ENCODE measurements at regions not wholly inside any gene's neighbourhood (a gene's known extent, or its start where the extent isn't known, plus 50 kb on each side); places are given as distances from the start of the nearest gene placed in this dataset.

DNA sequence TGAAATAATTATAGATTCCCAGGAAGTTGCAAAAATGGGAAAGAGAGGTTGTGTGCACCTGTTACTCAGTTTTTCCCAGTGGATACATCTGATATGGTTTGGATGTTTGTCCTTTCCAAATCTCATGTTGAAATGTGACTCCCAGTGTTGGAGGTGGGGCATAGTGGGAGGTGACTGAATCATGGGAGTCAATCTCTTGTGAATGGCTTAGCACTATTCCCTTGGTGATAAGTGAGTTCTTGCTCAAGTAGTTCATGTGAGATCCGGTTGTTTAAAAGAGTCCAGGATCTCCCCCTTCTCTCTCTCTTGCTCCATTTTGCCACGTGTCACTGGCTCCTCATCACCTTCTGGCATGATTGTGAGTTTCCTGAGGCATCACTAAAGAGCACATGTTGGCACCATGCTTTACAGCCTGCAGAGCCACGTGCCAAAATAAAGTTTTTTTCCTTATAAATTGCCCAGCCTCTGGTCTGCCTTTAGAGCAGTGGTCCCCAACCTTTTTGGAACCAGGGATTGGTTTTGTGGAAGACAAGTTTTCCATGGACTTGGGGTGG lies 149.2 kb downstream of the RAMP3 start:
- no TSS peak for BruUV-seq (replicated peaks)
- H3K9ac ChIP-seq (ENCODE audit: low read depth, low read length): no peak overlapping the region
- no peaks in the 10 kb centered on the region for H3K79me1 ChIP-seq (ENCODE audit: low read depth in 1 of 2, low read length in 2 of 2)
- H2BK5ac ChIP-seq (ENCODE audit: low read depth, low read length, poor library complexity, severe bottlenecking): no peak overlapping the region
- no peaks in the 10 kb centered on the region for H3K9me1 ChIP-seq (ENCODE audit: insufficient read depth, low read length)
- H3K18ac ChIP-seq (ENCODE audit: low read depth, low read length): no peak overlapping the region
- H3K9me3 ChIP-seq (ENCODE audit: control insufficient read depth, insufficient read depth, low read length): no peaks in the 10 kb centered on the region
- no peak overlapping the region for H4K8ac ChIP-seq (ENCODE audit: low read depth in 2 of 2, low read length in 2 of 2)
- H2BK15ac ChIP-seq (ENCODE audit: low read depth, low read length): no peak overlapping the region
- TF ChIP-seq SMC3 (IDR thresholded peaks at IDR 0.05; ENCODE audit: low read depth, low read length): no peak
- no peak for TF ChIP-seq MXI1 (IDR thresholded peaks at IDR 0.05; ENCODE audit: borderline replicate concordance, low read depth, low read length)
- TF ChIP-seq, protein P1, sequence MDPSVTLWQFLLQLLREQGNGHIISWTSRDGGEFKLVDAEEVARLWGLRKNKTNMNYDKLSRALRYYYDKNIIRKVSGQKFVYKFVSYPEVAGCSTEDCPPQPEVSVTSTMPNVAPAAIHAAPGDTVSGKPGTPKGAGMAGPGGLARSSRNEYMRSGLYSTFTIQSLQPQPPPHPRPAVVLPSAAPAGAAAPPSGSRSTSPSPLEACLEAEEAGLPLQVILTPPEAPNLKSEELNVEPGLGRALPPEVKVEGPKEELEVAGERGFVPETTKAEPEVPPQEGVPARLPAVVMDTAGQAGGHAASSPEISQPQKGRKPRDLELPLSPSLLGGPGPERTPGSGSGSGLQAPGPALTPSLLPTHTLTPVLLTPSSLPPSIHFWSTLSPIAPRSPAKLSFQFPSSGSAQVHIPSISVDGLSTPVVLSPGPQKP (IDR thresholded peaks at IDR 0.05; ENCODE audit: borderline replicate concordance, low read depth, low read length): no peak
- TF ChIP-seq NFE2L2 (IDR thresholded peaks at IDR 0.05; ENCODE audit: low read depth, low read length): no peak
- no peak for TF ChIP-seq FOS (IDR thresholded peaks at IDR 0.05; ENCODE audit: low read depth, low read length)
- no peak for TF ChIP-seq CEBPB (IDR thresholded peaks at IDR 0.05; ENCODE audit: low read depth, low read length)
- no peak for TF ChIP-seq RCOR1 (IDR thresholded peaks at IDR 0.05; ENCODE audit: insufficient replicate concordance, low read length)
- no peak overlapping the region for H2AK5ac ChIP-seq (ENCODE audit: low read depth, low read length)
- no peak overlapping the region for H3K56ac ChIP-seq (ENCODE audit: extremely low read depth, insufficient read depth, low read length)
- H3K36me3 ChIP-seq (ENCODE audit: control insufficient read depth, insufficient read depth, low read length): no peaks in the 10 kb centered on the region
- DNase-seq (no peak), ATAC-seq (ENCODE audit: low read depth) (no peak)
- no peaks in the 10 kb centered on the region for H3K27me3 ChIP-seq (ENCODE audit: control insufficient read depth, insufficient read depth, low read length)
- CTCF ChIA-PET: no interaction called here
- H4K91ac ChIP-seq (ENCODE audit: insufficient read depth, low read depth, low read length): no peak overlapping the region
- no peak overlapping the region for H3K4me2 ChIP-seq (ENCODE audit: low read depth, low read length)
- no peak overlapping the region for H3K27ac ChIP-seq (ENCODE audit: insufficient read depth, low read length)
- intact Hi-C loops (cut with micrococcal nuclease): no loop called here
- H2AK9ac ChIP-seq (replicated peaks; ENCODE audit: low read depth, low read length, poor library complexity): no peak overlapping the region
- no peak overlapping the region for H3K4ac ChIP-seq (ENCODE audit: low read depth, low read length)
- no peaks in the 10 kb centered on the region for H4K20me1 ChIP-seq (ENCODE audit: insufficient read depth, low read length)
- no peak overlapping the region for H3K4me3 ChIP-seq (ENCODE audit: insufficient read depth, low read depth, low read length)
- no peak overlapping the region for H2AFZ ChIP-seq (replicated peaks; ENCODE audit: low read length, poor library complexity)
- no peak overlapping the region for H3K23ac ChIP-seq (ENCODE audit: low read depth, low read length)
- dilution Hi-C loops (cut with HindIII; ENCODE audit: low sequenced_read_pairs, unreplicated experiment): no loop called here
- no peak overlapping the region for H3K14ac ChIP-seq (replicated peaks; ENCODE audit: low read depth, low read length)
- H4K5ac ChIP-seq (ENCODE audit: low read depth, low read length): no peak overlapping the region
- no peaks in the 10 kb centered on the region for H3K4me1 ChIP-seq (ENCODE audit: control insufficient read depth, insufficient read depth, low read length)
- no peak overlapping the region for H2BK120ac ChIP-seq (ENCODE audit: low read depth, low read length)
- H2BK20ac ChIP-seq (ENCODE audit: low read depth, low read length): no peak overlapping the region
- in situ Hi-C loops (cut with MboI; ENCODE audit: low sequenced_read_pairs): no loop called here
- no CpG with 5 or more reads among the region's 3 CpGs for WGBS, 2 experiments (ENCODE audit: extremely low coverage in 2 of 2, insufficient read length in 1 of 2)
- POLR2A ChIA-PET (ENCODE audit: unreplicated experiment): interaction anchor here (0.5 kb wide), 1 partner anchor 547 kb away, joined by 5 read pairs; no protein-coding TSS in a partner anchor
